ENCODE measurements at regions not wholly inside any gene's neighbourhood (a gene's known extent, or its start where the extent isn't known, plus 50 kb on each side); places are given as distances from the start of the nearest gene placed in this dataset.

DNA sequence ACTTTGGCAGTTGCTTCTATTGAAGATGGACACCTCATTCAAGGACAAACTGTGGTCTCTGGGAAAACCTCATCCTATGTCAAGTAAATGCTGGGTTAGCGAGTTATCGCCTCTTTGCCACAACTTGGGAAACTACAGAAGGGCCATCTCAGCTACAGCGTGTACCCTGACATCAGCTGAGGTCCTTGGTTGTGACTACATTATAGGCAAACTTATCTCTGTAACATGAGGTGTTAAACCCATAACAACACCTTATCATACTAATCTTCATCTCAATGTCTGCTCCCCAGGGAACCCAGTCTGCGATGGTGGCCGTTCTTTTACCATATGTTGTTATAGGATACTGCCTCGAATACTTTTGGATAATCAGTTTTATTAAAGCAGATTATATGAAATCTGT is 1862.7 kb downstream of the STIM2 start:
- TF ChIP-seq, protein P1, sequence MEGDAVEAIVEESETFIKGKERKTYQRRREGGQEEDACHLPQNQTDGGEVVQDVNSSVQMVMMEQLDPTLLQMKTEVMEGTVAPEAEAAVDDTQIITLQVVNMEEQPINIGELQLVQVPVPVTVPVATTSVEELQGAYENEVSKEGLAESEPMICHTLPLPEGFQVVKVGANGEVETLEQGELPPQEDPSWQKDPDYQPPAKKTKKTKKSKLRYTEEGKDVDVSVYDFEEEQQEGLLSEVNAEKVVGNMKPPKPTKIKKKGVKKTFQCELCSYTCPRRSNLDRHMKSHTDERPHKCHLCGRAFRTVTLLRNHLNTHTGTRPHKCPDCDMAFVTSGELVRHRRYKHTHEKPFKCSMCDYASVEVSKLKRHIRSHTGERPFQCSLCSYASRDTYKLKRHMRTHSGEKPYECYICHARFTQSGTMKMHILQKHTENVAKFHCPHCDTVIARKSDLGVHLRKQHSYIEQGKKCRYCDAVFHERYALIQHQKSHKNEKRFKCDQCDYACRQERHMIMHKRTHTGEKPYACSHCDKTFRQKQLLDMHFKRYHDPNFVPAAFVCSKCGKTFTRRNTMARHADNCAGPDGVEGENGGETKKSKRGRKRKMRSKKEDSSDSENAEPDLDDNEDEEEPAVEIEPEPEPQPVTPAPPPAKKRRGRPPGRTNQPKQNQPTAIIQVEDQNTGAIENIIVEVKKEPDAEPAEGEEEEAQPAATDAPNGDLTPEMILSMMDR (IDR thresholded peaks at IDR 0.05) = no peak

DNA sequence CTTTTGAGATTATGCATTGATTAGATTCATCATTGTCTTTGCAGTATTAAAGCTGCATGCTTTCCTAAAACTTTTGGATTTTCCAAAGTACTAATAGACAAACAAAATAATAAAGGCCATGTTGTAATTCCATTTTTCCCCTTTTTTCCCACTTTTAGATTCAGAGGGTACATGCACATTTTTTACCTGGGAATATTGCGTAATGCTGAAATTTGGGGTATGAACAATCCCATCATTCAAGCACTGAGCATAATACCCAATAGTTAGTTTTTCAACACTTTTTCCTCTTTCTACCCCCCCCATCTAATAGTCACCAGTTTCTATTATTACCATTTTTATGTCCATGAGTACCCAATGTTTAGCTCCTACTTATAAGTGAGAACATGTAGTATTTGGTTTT is 1863.6 kb downstream of the STIM2 start:
- TF ChIP-seq, protein P1 (IDR thresholded peaks at IDR 0.05) = no peak

DNA sequence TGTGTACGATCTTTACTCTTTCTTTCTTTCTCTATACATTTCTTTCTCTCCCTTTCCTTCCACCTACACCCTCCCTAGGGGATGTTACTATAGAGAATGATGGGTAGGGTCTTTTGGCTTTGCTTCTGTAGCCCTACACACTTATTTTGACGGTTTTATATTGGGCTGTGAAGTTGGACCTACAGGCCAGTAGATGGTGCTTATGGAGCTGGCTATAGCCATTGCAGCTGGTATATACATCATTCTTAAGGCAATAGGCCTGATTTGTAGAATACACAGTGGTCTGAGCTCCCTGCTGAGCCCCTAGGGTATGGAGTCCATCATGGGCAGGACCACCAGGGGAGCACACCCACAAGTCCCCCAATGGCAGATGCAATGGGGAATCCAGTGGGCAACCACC is 1869.7 kb downstream of the STIM2 start:
- TF ChIP-seq, protein P1 (IDR thresholded peaks at IDR 0.05) = no peak

GRCh38 chr4:28744066-28744465 is 1883.4 kb downstream of the STIM2 start:
- TF ChIP-seq, protein P1 (IDR thresholded peaks at IDR 0.05) = no peak

- TF ChIP-seq, protein P1 (IDR thresholded peaks at IDR 0.05) = no peak
Measured at GRCh38 chr4:28754376-28754775, 1893.7 kb downstream of the STIM2 start.

GRCh38 chr4:28755081-28755480 is 1894.4 kb downstream of the STIM2 start:
- TF ChIP-seq, protein P1 (IDR thresholded peaks at IDR 0.05) = no peak

GRCh38 chr4:28759064-28759463 is 1898.4 kb downstream of the STIM2 start:
- TF ChIP-seq, protein P1 (IDR thresholded peaks at IDR 0.05) = no peak

DNA sequence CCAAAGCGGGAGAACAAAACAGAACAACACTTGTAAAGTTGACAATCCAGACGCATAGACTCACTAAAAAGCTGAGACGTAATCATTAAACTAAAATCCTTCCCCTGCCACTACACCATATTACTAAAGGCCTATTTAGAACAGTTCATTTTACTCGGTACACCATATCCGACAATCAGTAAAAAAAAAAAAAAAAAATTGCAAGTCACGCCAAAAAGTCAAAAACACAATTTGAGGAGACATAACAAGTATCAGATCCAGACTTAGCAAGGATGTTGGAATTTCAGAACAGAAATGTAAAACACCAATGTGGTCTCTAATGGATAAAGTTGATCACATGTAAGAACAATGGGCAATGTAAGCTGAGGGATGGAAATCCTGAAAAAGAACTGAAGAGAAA is 1899.4 kb downstream of the STIM2 start:
- TF ChIP-seq, protein P1 (IDR thresholded peaks at IDR 0.05) = no peak
